HK-2 (cell line): ENCODE measurements at regions not wholly inside any gene's neighbourhood (a gene's known extent, or its start where the extent isn't known, plus 50 kb on each side); places are given as distances from the start of the nearest gene placed in this dataset.
"Not testable (repeated sequence)": the region's sequence is repeated elsewhere in the genome, so short reads cannot be mapped to it uniquely, and the experiment has no call there.

Experiments used
- DNase-seq: peaks from one replicate; pipeline ENCODE4 v3.0.0-alpha.2; 2018; ENCODE audit not compliant: unreplicated experiment

- no peak for DNase-seq
Measured at GRCh38 chr6:163883984-163884383, 469.5 kb downstream of the QKI start.

- DNase-seq = no peak
Measured at GRCh38 chr6:163878698-163879097, 464.2 kb downstream of the QKI start.

GRCh38 chr6:163877877-163878639, 463.5 kb downstream of the QKI start:
- DNase-seq = no peak

- no peak for DNase-seq
Measured at GRCh38 chr6:163876391-163876790, 461.9 kb downstream of the QKI start.

DNA sequence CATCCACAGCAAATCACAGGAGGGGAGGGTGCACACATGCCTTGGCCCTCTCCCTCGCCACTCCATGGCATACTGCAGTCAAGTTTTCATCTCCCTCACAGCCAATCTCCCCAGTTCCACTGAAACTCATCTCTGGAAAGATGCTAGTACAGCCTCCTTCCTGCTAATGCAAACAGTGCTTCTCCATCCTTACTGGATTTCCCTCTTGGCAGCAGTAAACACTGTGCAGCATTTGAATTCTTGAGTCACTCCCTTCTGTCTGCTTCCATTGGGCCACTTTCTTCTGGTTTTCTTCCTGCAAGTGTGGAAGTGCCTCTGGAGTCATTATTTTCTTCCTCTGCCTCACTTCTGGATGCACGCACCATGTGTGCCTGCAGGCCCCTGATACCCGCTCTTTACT, 460.3 kb downstream of the QKI start:
- DNase-seq = no peak

GRCh38 chr6:163872335-163872734, 457.8 kb downstream of the QKI start:
- DNase-seq = no peak

DNA sequence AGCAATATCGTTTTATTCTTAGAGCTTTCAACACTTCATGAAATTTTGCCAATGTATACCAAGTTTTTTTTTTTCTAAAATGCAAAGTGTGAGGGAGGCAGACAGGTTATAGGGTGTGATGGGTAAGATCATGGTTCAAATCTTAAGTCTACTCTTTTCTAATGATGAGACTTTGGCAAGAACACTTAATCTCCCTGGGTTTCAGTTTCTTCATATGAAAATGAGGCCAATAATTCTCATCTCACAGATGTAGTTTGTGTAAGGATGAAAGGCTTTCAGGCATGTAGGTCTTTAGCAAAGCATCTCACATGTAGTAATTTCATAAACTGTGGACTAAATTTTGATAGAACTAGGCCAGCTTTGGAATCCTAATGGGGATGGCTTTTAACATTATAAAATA, 457.1 kb downstream of the QKI start:
- DNase-seq = no peak

DNA sequence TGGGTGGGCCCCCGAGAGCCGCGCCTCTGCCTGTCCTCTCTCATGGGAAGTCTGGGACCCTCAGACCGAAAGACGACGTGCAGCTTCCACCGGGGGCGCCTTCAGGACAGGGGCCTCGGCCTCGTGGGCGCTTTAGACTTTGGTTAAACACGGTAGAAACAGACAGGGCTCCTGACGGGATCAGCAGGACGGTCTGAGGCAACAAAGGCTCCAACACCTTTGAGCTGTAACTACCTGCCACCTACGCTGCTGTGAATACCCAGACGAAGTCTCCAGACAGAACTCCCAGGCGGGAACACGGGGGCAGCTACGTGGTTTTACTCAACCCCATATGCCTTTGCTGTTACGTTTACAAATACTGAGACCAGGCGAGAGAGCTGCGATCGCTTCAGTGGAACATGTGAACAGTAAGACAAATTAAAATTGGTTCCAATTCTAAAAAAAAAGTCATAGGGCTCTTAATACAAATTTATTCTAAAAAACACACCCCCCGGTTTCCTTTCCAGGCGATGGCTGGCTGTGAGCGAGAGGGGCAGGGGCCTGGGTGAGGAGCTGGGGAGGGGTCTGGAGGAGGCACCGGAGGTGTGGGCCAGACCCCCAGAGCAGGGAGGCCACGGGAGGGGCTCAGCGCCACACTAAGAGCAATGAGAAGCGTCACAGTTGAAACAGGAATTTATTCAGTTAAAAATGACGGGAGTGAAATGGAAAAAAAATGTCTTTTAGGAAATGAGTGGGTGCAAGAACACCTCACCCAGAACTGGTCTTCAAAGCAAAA, 453.2 kb downstream of the QKI start:
- DNase-seq = no peak

GRCh38 chr6:163866192-163866591, 451.7 kb downstream of the QKI start:
- no peak for DNase-seq

DNA sequence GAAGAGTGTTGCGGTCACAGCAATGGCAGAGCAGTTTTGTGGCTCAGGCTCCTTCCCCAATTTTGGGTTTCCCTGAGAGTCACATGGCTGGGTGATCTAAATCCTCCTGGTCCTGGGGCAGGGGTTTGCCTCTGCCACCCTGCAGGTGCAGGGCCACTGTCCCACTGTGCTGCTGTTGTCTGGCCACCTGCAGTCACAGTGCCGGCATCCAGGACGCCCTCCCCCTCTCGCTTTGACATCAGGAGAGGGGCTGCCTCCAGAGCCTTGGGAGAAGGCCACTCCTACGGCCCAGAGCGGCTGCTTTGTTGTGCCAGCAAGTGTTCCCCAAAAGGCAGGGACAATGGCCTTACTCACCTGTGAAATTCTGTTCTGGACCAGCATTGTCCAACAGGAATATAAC, 449.0 kb downstream of the QKI start:
- no peak for DNase-seq

DNA sequence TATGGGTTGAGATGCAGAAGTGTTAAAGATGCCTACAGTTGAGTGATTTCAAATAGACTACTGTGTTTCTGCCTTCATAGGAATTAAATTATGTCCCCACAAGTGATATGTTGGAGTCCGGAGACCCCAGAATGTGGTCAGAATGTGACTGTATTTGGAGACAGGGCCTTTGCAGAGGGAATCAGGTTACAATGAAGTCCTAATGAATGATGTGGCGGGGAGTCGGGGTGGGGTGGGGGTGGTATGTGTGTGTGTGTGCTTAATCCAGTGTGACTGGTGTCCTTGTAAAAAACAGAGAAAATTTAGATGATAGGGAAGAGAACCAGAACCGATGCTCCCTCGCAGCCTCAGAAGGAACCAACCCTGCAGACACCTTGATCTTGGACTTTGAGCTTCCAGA, 448.2 kb downstream of the QKI start:
- no peak for DNase-seq

GRCh38 chr6:163861627-163862026, 447.1 kb downstream of the QKI start:
- DNase-seq = no peak

GRCh38 chr6:163860287-163861081, 446.0 kb downstream of the QKI start:
- DNase-seq = no peak

DNA sequence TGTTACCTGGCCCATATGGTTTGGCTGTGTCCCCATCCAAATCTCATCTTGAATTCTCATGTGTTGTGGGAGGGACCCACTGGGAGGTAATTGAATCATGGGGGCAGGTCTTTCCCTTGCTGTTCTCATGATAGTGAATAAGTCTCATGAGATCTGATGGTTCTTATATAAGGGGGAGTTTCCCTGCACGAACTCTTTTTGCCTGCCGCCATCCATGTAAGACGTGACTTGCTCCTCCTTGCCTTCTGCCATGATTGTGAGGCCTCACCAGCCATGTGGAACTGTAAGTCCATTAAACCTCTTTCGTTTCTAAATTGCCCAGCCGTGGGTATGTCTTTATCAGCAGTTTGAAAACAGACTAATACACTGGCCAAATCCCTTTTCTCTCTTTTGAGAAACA, 444.4 kb downstream of the QKI start:
- DNase-seq = not testable (repeated sequence)

DNA sequence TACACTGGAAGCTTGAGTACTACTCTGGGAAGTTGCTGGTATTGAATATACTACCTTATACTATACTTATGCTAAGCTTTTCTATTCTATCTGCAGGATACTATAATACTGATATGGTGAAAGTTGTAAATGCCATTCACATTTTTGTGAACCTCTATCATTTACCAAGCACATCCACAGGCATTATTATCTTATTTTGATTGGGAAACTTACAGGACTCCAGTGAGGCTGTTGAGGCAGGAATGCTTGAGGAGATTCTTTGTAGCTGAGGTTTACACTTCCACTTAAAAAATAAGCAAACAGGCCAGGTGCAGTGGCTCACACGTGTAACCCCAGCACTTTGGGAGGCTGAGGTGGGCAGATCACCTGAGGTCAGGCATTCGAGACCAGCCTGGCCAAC, 442.9 kb downstream of the QKI start:
- no peak for DNase-seq

DNA sequence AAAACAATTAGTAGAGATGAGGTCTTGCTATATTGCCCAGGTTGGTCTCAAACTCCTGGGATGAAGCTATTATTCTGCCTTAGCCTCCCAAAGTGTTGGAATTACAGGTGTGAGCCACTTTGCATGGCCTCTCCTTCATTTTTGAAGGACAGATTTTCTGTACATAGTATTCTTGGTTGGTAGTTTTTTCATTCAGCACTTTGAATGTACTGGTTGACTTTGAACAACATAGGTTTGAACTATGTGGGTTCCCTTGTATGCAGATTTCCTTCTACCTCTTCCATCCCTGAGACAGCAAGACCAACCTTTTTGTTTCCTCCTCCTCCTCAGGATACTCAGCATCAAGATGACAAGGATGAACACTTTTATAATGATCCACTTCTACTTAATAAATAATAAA, 436.4 kb downstream of the QKI start:
- no peak for DNase-seq

- DNase-seq = no peak
Measured at GRCh38 chr6:163844761-163845160, 430.2 kb downstream of the QKI start.

- DNase-seq = no peak
Measured at GRCh38 chr6:163844357-163844756, 429.8 kb downstream of the QKI start.

- no peak for DNase-seq
Measured at GRCh38 chr6:163843218-163843617, 428.7 kb downstream of the QKI start.

- DNase-seq = no peak
Measured at GRCh38 chr6:163842467-163842866, 427.9 kb downstream of the QKI start.

DNA sequence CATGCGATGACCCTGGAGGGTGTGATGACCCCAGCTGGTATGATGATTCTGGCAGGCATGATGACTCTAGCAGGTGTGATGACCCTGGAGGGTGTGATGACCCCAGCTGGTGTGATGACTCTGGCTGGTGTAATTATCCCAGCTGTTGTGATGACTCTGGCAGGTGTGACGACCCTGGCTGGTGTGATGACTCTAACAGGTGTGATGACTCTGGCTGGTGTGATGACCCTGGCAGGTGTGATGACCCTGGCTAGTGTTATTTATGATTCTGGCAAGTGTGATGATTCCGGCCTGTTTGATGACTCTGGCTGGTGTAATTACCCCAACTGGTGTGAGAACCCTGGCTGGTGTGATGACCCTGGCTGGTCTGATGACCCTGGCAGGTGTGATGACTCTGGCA, 427.2 kb downstream of the QKI start:
- no peak for DNase-seq

DNA sequence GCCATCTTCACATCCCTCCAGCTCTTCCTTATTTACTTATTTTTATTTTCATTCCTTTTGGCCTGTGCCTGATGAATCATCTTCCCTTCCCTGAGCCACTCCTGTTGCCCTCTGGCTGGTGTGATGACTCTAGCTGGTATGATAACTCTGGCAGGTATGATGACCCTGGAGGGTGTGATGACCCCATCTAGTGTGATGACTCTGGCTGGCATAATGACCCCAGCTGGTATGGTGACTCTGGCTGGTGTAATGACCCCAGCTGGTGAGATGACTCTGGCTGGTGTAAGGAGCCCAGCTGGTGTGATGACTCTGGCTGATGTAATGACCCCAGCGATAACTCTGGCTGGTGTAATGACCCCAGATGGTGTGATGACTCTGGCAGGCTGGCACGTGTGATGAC, 426.8 kb downstream of the QKI start:
- DNase-seq = no peak

DNA sequence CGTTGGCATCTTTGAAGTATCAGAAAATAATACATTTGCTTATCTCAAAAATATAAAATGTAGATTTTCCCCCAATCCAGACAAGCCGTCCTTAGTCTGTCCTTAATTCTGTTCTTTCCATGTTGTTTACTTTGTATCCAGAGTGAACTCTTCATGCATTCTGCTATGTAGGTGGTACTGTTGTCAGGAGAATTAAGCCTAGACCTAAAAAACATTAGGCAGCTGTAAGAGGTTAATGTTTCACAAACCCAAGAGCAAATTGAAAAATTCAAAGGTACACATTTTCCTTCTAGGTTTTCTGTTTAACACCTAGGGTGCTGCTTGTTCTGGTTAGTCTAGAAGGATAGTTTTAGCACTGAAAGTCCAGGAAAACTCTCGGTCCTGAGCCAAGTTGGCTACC, 426.4 kb downstream of the QKI start:
- no peak for DNase-seq
